ENCODE measurements at regions not wholly inside any gene's neighbourhood (a gene's known extent, or its start where the extent isn't known, plus 50 kb on each side); places are given as distances from the start of the nearest gene placed in this dataset.

- H3K36me3 ChIP-seq (ENCODE audit: control insufficient read depth, insufficient read depth, low read length), result no peaks in the 10 kb centered on the region
- ChIA-PET CTCF (no interaction called here), POLR2A (no interaction called here)
- DNase-seq (ENCODE audit: low read depth), result no peak
- no peak for TF ChIP-seq CTCF (IDR thresholded peaks at IDR 0.05; ENCODE audit: insufficient read depth, low read depth, low read length)
- no peak overlapping the region for H3K4me3 ChIP-seq (ENCODE audit: low read depth, low read length)
- H3K27me3 ChIP-seq (ENCODE audit: control insufficient read depth, insufficient read depth, low read length), result no peaks in the 10 kb centered on the region
These were observed 148.7 kb upstream of the PTCHD1 start for GRCh38 chrX:23185951-23186350.

- Histone ChIP-seq H3K27me3 (ENCODE audit: control insufficient read depth, insufficient read depth, low read length) (no peaks in the 10 kb centered on the region), H3K36me3 (ENCODE audit: control insufficient read depth, insufficient read depth, low read length) (no peaks in the 10 kb centered on the region), H3K4me3 (ENCODE audit: low read depth, low read length) (no peak overlapping the region)
- DNase-seq (ENCODE audit: low read depth), result no peak
- POLR2A ChIA-PET, result no interaction called here
- CTCF ChIA-PET, result no interaction called here
- TF ChIP-seq CTCF (IDR thresholded peaks at IDR 0.05; ENCODE audit: insufficient read depth, low read depth, low read length), result no peak
These were observed 146.8 kb upstream of the PTCHD1 start for GRCh38 chrX:23187819-23188218.

- POLR2A ChIA-PET, result no interaction called here
- CTCF ChIA-PET, result no interaction called here
These were observed 139.6 kb upstream of the PTCHD1 start for GRCh38 chrX:23194885-23195554.

GRCh38 chrX:23195761-23196160, 138.9 kb upstream of the PTCHD1 start:
- Histone ChIP-seq H3K36me3 (ENCODE audit: control insufficient read depth, insufficient read depth, low read length) (no peaks in the 10 kb centered on the region), H3K27me3 (ENCODE audit: control insufficient read depth, insufficient read depth, low read length) (no peaks in the 10 kb centered on the region), H3K4me3 (ENCODE audit: low read depth, low read length) (no peak overlapping the region)
- CTCF ChIA-PET, result no interaction called here
- POLR2A ChIA-PET, result no interaction called here
- no peak for DNase-seq (ENCODE audit: low read depth)
- TF ChIP-seq CTCF (IDR thresholded peaks at IDR 0.05; ENCODE audit: insufficient read depth, low read depth, low read length), result no peak

More at GRCh38 chrX:23194885-23195554, 139.6 kb upstream of the PTCHD1 start:
- TF ChIP-seq CTCF (IDR thresholded peaks at IDR 0.05; ENCODE audit: insufficient read depth, low read depth, low read length), result no peak
- no peak for DNase-seq (ENCODE audit: low read depth)
- no peak overlapping the region for H3K4me3 ChIP-seq (ENCODE audit: low read depth, low read length)
- H3K27me3 ChIP-seq (ENCODE audit: control insufficient read depth, insufficient read depth, low read length), result no peaks in the 10 kb centered on the region
- no peaks in the 10 kb centered on the region for H3K36me3 ChIP-seq (ENCODE audit: control insufficient read depth, insufficient read depth, low read length)

GRCh38 chrX:23201706-23202105, 132.9 kb upstream of the PTCHD1 start:
- CTCF ChIA-PET, result no interaction called here
- no peaks in the 10 kb centered on the region for H3K36me3 ChIP-seq (ENCODE audit: control insufficient read depth, insufficient read depth, low read length)
- H3K27me3 ChIP-seq (ENCODE audit: control insufficient read depth, insufficient read depth, low read length), result no peaks in the 10 kb centered on the region
- no peak overlapping the region for H3K4me3 ChIP-seq (ENCODE audit: low read depth, low read length)
- TF ChIP-seq CTCF (IDR thresholded peaks at IDR 0.05; ENCODE audit: insufficient read depth, low read depth, low read length), result no peak
- POLR2A ChIA-PET, result no interaction called here
- no peak for DNase-seq (ENCODE audit: low read depth)
